HG03571 (cell line): ENCODE measurements at regions not wholly inside any gene's neighbourhood (a gene's known extent, or its start where the extent isn't known, plus 50 kb on each side); places are given as distances from the start of the nearest gene placed in this dataset.

Source experiments
- ATAC-seq: cut with Tn5 transposase; IDR thresholded peaks from one replicate; pipeline ENCODE4 v1.9.1; 2021; ENCODE audit not compliant: unreplicated experiment

GRCh38 chr1:193312432-193312831 is 126.0 kb upstream of the B3GALT2 start:
- ATAC-seq: no peak

DNA sequence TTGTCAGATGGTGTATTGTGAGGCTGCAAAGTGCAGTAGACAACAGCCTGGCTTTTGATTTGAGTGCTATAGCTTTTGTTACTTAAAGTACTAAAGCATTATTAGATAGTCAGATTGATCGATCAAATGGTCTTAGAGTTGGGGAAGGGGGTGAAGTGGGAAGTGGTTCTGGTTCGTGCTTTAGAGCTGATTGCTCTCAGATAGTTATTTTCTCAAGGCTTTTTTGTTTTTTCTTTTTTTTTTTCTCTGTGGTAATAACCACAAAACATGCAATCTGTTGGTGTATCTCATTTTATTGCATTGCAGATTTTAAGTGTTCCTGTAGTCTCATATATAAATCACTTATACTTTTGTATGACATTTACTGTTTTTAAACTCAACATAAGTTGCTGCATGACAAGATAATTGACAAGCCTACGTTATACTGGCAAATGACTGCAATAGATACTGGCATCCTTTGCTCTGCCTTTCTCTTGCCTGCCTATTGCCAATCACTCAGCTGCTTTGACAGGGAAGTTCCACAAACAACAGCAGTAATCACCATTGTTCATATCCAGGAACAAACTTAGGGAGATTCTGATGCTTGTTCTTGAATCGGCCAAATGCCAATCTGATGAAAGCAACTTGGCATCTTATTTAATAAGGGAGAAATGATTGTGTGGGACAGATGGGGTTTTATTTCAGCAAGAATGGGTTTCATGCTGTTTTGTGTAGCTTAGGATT is 125.0 kb upstream of the B3GALT2 start:
- ATAC-seq: no peak

- ATAC-seq: no peak
Measured at GRCh38 chr1:193310564-193310963, 124.2 kb upstream of the B3GALT2 start.

DNA sequence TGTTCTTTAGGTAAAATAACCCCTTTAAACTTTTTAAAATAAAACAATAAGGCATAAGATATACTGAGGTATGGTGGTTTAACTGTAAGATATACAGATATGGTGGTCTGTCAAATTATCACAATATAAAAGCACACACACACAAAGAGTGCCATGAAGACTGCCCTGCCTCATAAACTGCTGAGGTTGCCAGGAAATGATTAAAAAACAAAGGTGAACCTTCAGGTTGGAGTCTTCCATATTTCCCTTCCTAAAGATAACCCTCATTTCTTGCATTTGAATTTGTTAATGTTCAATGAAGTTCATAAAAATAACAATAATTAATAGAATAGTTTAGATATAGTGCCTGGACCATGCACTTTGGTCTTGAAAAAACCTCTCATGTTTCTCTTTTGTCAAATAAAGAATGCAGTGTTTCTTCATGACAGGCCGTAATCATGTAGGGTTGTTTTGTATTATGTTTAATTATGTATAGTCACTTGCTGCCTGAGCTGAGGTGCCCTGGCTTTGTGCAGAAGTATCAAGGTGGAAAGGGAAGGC is 123.6 kb upstream of the B3GALT2 start:
- ATAC-seq: no peak

- no peak for ATAC-seq
Measured at GRCh38 chr1:193308438-193308837, 122.0 kb upstream of the B3GALT2 start.

GRCh38 chr1:193306430-193306829 is 120.0 kb upstream of the B3GALT2 start:
- no peak for ATAC-seq
